BJ (cell line): ENCODE measurements at regions not wholly inside any gene's neighbourhood (a gene's known extent, or its start where the extent isn't known, plus 50 kb on each side); places are given as distances from the start of the nearest gene placed in this dataset.

Experiments used
- CTCF ChIA-PET: fragments of 350-600 bp; formaldehyde crosslinking; extraction: SDS; loops from one replicate; lab custom pipeline; 2021; ENCODE audit warnings: antibody characterized with exemption, inconsistent platforms; lab: Yijun Ruan, JAX
- POLR2A ChIA-PET: fragments of 300-600 bp; sonication (Branson Sonifier 250); formaldehyde crosslinking; extraction: SDS; loops from one replicate; lab custom pipeline; 2021; ENCODE audit warnings: antibody characterized with exemption; lab: Charles Lee
- DNase-seq: peaks from one replicate; pipeline ENCODE4 v3.0.0-alpha.2; 2011; ENCODE audit warnings: low read depth
- H3K27me3 ChIP-seq: 2 replicates; pipeline ENCODE4 v1.6.0; 2011; ENCODE audit warnings: low read length; ENCODE audit not compliant: control insufficient read depth, insufficient read depth
- H3K36me3 ChIP-seq: 2 replicates; pipeline ENCODE4 v1.5.1; 2011; ENCODE audit warnings: low read length; ENCODE audit not compliant: control insufficient read depth, insufficient read depth
- H3K4me3 ChIP-seq: 2 replicates; pipeline ENCODE4 v1.5.1; 2011; ENCODE audit warnings: low read depth, mild to moderate bottlenecking, control low read depth, low read length
- CTCF ChIP-seq: IDR thresholded peaks from 2 replicates; pipeline ENCODE4 v1.5.1; 2011; ENCODE audit warnings: low read depth, mild to moderate bottlenecking, control low read depth, inconsistent platforms, low read length, moderate library complexity; ENCODE audit not compliant: insufficient read depth

- TF ChIP-seq CTCF, result no peak
- no peaks in the 10 kb centered on the region for H3K27me3 ChIP-seq
- POLR2A ChIA-PET, result no interaction called here
- CTCF ChIA-PET, result no interaction called here
- no peak for DNase-seq
- no peak overlapping the region for H3K4me3 ChIP-seq
- no peaks in the 10 kb centered on the region for H3K36me3 ChIP-seq
These were observed 484.5 kb upstream of the MGMT start for GRCh38 chr10:128982616-128982915.

GRCh38 chr10:128985036-128985435, 482.0 kb upstream of the MGMT start:
- Histone ChIP-seq H3K36me3 (no peaks in the 10 kb centered on the region), H3K27me3 (no peaks in the 10 kb centered on the region), H3K4me3 (no peak overlapping the region)
- no peak for DNase-seq
- POLR2A ChIA-PET, result no interaction called here
- CTCF ChIA-PET, result no interaction called here
- TF ChIP-seq CTCF, result no peak

GRCh38 chr10:128990986-128991385, 476.1 kb upstream of the MGMT start:
- no peak for TF ChIP-seq CTCF
- Histone ChIP-seq H3K27me3 (no peaks in the 10 kb centered on the region), H3K36me3 (no peaks in the 10 kb centered on the region), H3K4me3 (no peak overlapping the region)
- ChIA-PET CTCF (no interaction called here), POLR2A (no interaction called here)
- DNase-seq, result no peak

- no peak for DNase-seq
- H3K36me3 ChIP-seq, result no peaks in the 10 kb centered on the region
- CTCF ChIA-PET, result interaction anchor here (0.6 kb wide), 1 partner anchor 1113 kb away, joined by 4 read pairs; no protein-coding TSS in a partner anchor
- TF ChIP-seq CTCF, result no peak
- POLR2A ChIA-PET, result no interaction called here
- H3K4me3 ChIP-seq, result no peak overlapping the region
- H3K27me3 ChIP-seq, result no peaks in the 10 kb centered on the region
These were observed 474.3 kb upstream of the MGMT start for GRCh38 chr10:128992770-128993169.

GRCh38 chr10:128993443-128993842, 473.6 kb upstream of the MGMT start:
- Histone ChIP-seq H3K4me3 (no peak overlapping the region), H3K36me3 (no peaks in the 10 kb centered on the region), H3K27me3 (no peaks in the 10 kb centered on the region)
- ChIA-PET POLR2A (no interaction called here), CTCF (no interaction called here)
- no peak for TF ChIP-seq CTCF
- no peak for DNase-seq
